Gastroesophageal sphincter (tissue), 4 donors: ENCODE measurements at regions not wholly inside any gene's neighbourhood (a gene's known extent, or its start where the extent isn't known, plus 50 kb on each side); places are given as distances from the start of the nearest gene placed in this dataset.

Source experiments
- ATAC-seq: fragments of 150-250 bp; one replicate; pipeline ENCODE4 v1.9.1; 2016; ENCODE audit warnings: mild to moderate bottlenecking, moderate library complexity
- H3K27ac ChIP-seq, 4 donors: fragments of 200-600 bp; sonication (generic) in 3 of 4; 1 replicate in 3 of 4; 2 replicates in 1 of 4; pipeline ENCODE4 v1.5.1; 2016 to 2019
- H3K27me3 ChIP-seq: fragments of 200-600 bp; sonication (generic); one replicate; pipeline ENCODE4 v1.5.1; 2019
- H3K36me3 ChIP-seq, 2 donors: fragments of 200-600 bp; sonication (generic); one replicate each; pipeline ENCODE4 v1.5.1; 2019; ENCODE audit warnings: control low read depth in 1 of 2
- H3K4me1 ChIP-seq, 3 donors: fragments of 200-600 bp; sonication (generic); 1 replicate in 2 of 3; 2 replicates in 1 of 3; pipeline ENCODE4 v1.5.1; 2016 to 2019; ENCODE audit warnings: control low read depth in 2 of 3
- H3K4me3 ChIP-seq, 2 donors: fragments of 200-600 bp; sonication (generic); one replicate each; pipeline ENCODE4 v1.5.1; 2019; ENCODE audit warnings: mild to moderate bottlenecking in 1 of 2, moderate library complexity in 1 of 2
- H3K9me3 ChIP-seq, 3 donors: fragments of 200-600 bp; sonication (generic); one replicate each; pipeline ENCODE4 v1.5.1; 2017 to 2019; ENCODE audit warnings: control low read depth in 2 of 3
- CTCF ChIP-seq, 4 experiments: fragments of 200-600 bp in 2 of 4; fragments of 450-650 bp in 2 of 4; sonication (generic) in 1 of 4; IDR thresholded peaks; one replicate each; pipeline ENCODE4 v1.5.1; 2017 to 2019; ENCODE audit warnings: antibody characterized with exemption in 4 of 4, mild to moderate bottlenecking in 2 of 4, moderate library complexity in 2 of 4
- EP300 ChIP-seq: sonication (generic); formaldehyde crosslinking; IDR thresholded peaks from one replicate; pipeline ENCODE4 v1.6.1; 2017; ENCODE audit warnings: antibody characterized with exemption, mild to moderate bottlenecking
- POLR2A ChIP-seq, 2 donors: fragments of 450-650 bp; IDR thresholded peaks; one replicate each; pipeline ENCODE4 v1.6.1; 2017; ENCODE audit warnings: antibody characterized with exemption in 2 of 2, mild to moderate bottlenecking in 2 of 2, moderate library complexity in 1 of 2
- POLR2AphosphoS5 ChIP-seq: sonication (generic); formaldehyde crosslinking; IDR thresholded peaks from one replicate; pipeline ENCODE4 v1.6.1; 2017; ENCODE audit warnings: antibody characterized with exemption
- WGBS, 2 donors: methylation state at CpG; one replicate each; pipeline ENCODE4 v1.1.5; 2018; ENCODE audit warnings: low coverage in 1 of 2; 5-methylcytosine and 5-hydroxymethylcytosine counted together

DNA sequence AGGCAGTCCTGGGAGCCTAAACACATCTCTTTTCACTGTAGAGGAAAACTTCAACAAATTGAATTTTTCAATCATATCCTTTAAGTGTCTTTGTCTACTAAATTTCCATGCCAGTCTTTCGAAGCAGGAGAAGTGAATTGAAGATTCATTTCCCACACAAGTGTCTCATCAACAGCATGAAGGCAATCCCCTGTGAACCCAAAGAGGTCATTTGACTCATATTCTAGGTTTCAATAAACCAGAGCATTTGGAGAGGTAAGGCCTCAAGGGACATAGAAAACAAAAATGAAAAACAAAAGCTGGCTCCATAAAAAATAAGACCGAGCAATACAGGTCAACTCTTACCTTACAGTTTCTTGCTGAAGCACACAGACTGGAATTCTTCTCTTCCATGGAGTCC lies 94.1 kb upstream of the ATP1B1 start:
- Histone ChIP-seq H3K4me3 (no peak overlapping the region), H3K4me1 (no peaks in the 10 kb centered on the region), H3K36me3 (no peaks in the 10 kb centered on the region), H3K27ac (no peak overlapping the region), H3K9me3 (no peaks in the 10 kb centered on the region), H3K27me3 (no peaks in the 10 kb centered on the region)
- 80 to 96% methylated on average over 2 of the region's 2 CpGs for WGBS, 2 donors
- no peak for ATAC-seq
- TF ChIP-seq POLR2AphosphoS5 (no peak), EP300 (no peak), CTCF (IDR thresholded peaks at IDR 0.05) (no peak), POLR2A (IDR thresholded peaks at IDR 0.05) (no peak)

GRCh38 chr1:169013821-169014220 lies 92.7 kb upstream of the ATP1B1 start:
- Histone ChIP-seq H3K9me3 (no peaks in the 10 kb centered on the region), H3K4me1 (no peaks in the 10 kb centered on the region), H3K36me3 (no peaks in the 10 kb centered on the region), H3K27me3 (no peaks in the 10 kb centered on the region), H3K4me3 (no peak overlapping the region), H3K27ac (no peak overlapping the region)
- TF ChIP-seq POLR2A (IDR thresholded peaks at IDR 0.05) (no peak), CTCF (IDR thresholded peaks at IDR 0.05) (no peak), POLR2AphosphoS5 (no peak), EP300 (no peak)
- WGBS, 2 donors: 94% methylated on average over 4 of the region's 4 CpGs; no CpG with 5 or more reads in 1 of the 2 donors
- no peak for ATAC-seq

- H3K4me3 ChIP-seq: no peak overlapping the region
- no peak for TF ChIP-seq CTCF (IDR thresholded peaks at IDR 0.05)
- no peak for TF ChIP-seq POLR2A (IDR thresholded peaks at IDR 0.05)
- no peak for TF ChIP-seq EP300
- TF ChIP-seq POLR2AphosphoS5: no peak
- H3K9me3 ChIP-seq: no peaks in the 10 kb centered on the region
- H3K36me3 ChIP-seq: no peaks in the 10 kb centered on the region
- WGBS, 2 donors: 90 to 100% methylated on average over 1 to 2 of the region's 5 CpGs
- H3K4me1 ChIP-seq: no peaks in the 10 kb centered on the region
- no peak for ATAC-seq
- no peaks in the 10 kb centered on the region for H3K27me3 ChIP-seq
- no peak overlapping the region for H3K27ac ChIP-seq
These were observed 91.0 kb upstream of the ATP1B1 start for GRCh38 chr1:169015464-169015863.

DNA sequence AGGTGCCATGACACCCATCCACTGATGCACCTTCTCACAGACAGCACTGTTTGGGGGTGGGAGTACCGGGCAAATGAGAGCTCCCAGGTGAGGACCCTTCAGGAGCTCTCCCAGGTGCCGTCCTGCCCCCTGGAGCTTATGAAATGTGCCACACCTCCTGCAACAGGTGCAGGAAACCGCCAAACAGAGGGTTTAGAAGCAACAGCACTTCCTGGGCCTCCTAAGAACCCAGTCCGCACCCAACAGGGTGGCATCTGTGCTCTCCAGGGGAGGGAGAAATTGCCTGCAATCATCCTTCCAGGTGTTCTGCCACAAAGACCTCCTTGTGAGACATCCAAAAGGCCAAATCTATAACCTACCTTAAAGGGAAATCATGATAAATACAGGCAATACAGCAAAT lies 87.7 kb upstream of the ATP1B1 start:
- WGBS, 2 donors: 100% methylated on average over 1 of the region's 4 CpGs; no CpG with 5 or more reads in 1 of the 2 donors

More for the DNA sequence above, 87.7 kb upstream of the ATP1B1 start:
- no peak overlapping the region for H3K4me3 ChIP-seq
- H3K4me1 ChIP-seq: no peaks in the 10 kb centered on the region
- no peaks in the 10 kb centered on the region for H3K36me3 ChIP-seq
- no peak for ATAC-seq
- H3K9me3 ChIP-seq: no peaks in the 10 kb centered on the region
- no peak overlapping the region for H3K27ac ChIP-seq
- H3K27me3 ChIP-seq: no peaks in the 10 kb centered on the region
- TF ChIP-seq EP300 (no peak), POLR2AphosphoS5 (no peak), CTCF (IDR thresholded peaks at IDR 0.05) (no peak), POLR2A (IDR thresholded peaks at IDR 0.05) (no peak)
